Breast epithelium (tissue), 3 donors: ENCODE measurements at regions not wholly inside any gene's neighbourhood (a gene's known extent, or its start where the extent isn't known, plus 50 kb on each side); places are given as distances from the start of the nearest gene placed in this dataset.

Experiments used
- POLR2A ChIP-seq: fragments of 450-650 bp; IDR thresholded peaks from one replicate; pipeline ENCODE4 v1.6.1; 2016; ENCODE audit warnings: antibody characterized with exemption, mild to moderate bottlenecking, moderate library complexity
- POLR2AphosphoS5 ChIP-seq, 3 donors: sonication (generic); formaldehyde crosslinking; IDR thresholded peaks; one replicate each; pipeline ENCODE4 v1.6.1; 2017; ENCODE audit warnings: antibody characterized with exemption in 3 of 3
- TF ChIP-seq, protein P1 (sequence below), 3 donors: fragments of 450-650 bp; IDR thresholded peaks; one replicate each; pipeline ENCODE4 v1.5.1; 2016 to 2017; ENCODE audit warnings: antibody characterized with exemption in 3 of 3, mild to moderate bottlenecking in 3 of 3, moderate library complexity in 3 of 3

DNA sequence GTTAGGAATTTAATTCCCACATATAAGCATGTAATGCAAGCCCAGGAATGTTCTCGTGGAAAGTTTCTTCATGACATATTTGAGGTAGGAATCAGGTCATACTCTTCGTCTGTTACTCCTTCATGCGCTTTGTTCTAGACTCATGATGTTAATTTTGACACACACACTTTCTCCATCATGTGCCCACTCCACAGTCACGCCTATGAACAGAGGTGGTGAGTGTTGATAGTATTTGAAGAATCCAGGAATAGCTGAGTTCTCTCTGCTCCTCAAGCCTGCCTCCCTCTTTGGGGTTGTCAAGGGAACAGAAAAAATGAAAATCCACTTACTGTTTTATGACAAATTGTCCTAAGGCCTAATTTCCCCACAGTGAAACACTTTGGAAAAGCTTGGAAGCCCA, 117.3 kb upstream of the SERPINE2 start:
- TF ChIP-seq, protein P1, sequence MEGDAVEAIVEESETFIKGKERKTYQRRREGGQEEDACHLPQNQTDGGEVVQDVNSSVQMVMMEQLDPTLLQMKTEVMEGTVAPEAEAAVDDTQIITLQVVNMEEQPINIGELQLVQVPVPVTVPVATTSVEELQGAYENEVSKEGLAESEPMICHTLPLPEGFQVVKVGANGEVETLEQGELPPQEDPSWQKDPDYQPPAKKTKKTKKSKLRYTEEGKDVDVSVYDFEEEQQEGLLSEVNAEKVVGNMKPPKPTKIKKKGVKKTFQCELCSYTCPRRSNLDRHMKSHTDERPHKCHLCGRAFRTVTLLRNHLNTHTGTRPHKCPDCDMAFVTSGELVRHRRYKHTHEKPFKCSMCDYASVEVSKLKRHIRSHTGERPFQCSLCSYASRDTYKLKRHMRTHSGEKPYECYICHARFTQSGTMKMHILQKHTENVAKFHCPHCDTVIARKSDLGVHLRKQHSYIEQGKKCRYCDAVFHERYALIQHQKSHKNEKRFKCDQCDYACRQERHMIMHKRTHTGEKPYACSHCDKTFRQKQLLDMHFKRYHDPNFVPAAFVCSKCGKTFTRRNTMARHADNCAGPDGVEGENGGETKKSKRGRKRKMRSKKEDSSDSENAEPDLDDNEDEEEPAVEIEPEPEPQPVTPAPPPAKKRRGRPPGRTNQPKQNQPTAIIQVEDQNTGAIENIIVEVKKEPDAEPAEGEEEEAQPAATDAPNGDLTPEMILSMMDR (IDR thresholded peaks at IDR 0.05): no peak
- TF ChIP-seq POLR2A (no peak), POLR2AphosphoS5 (IDR thresholded peaks at IDR 0.05) (no peak)
